WI38 (cell line): ENCODE measurements at regions not wholly inside any gene's neighbourhood (a gene's known extent, or its start where the extent isn't known, plus 50 kb on each side); places are given as distances from the start of the nearest gene placed in this dataset.
"Not testable (repeated sequence)": the region's sequence is repeated elsewhere in the genome, so short reads cannot be mapped to it uniquely, and the experiment has no call there.

Experiments
- H3K4me3 ChIP-seq: 2 replicates; pipeline ENCODE4 v1.5.1; 2011; ENCODE audit warnings: low read depth, mild to moderate bottlenecking, control low read depth, low read length
- CTCF ChIP-seq: IDR thresholded peaks from 2 replicates; pipeline ENCODE4 v1.5.1; 2012; ENCODE audit warnings: low read depth, mild to moderate bottlenecking, control low read depth, low read length

- H3K4me3 ChIP-seq = no peak overlapping the region
- TF ChIP-seq CTCF = no peak
Observed at GRCh38 chr6:68077661-68078060, 557.4 kb upstream of the ADGRB3 start.

GRCh38 chr6:68071740-68072139, 563.3 kb upstream of the ADGRB3 start:
- no peak for TF ChIP-seq CTCF
- H3K4me3 ChIP-seq = no peak overlapping the region

GRCh38 chr6:68069921-68070710, 565.0 kb upstream of the ADGRB3 start:
- no peak for TF ChIP-seq CTCF
- no peak overlapping the region for H3K4me3 ChIP-seq

GRCh38 chr6:68059899-68060298, 575.2 kb upstream of the ADGRB3 start:
- peak overlapping the region; percentile 2; the same call in 1 of the 2 replicates for H3K4me3 ChIP-seq
- no peak for TF ChIP-seq CTCF

- no peak for TF ChIP-seq CTCF
- no peak overlapping the region for H3K4me3 ChIP-seq
Observed at GRCh38 chr6:68059261-68059660, 575.8 kb upstream of the ADGRB3 start.

GRCh38 chr6:68056596-68056995, 578.5 kb upstream of the ADGRB3 start:
- H3K4me3 ChIP-seq = not testable (repeated sequence)

GRCh38 chr6:68054756-68055155, 580.3 kb upstream of the ADGRB3 start:
- no peak for TF ChIP-seq CTCF
- no peak overlapping the region for H3K4me3 ChIP-seq
